HG02642 (cell line): ENCODE measurements at regions not wholly inside any gene's neighbourhood (a gene's known extent, or its start where the extent isn't known, plus 50 kb on each side); places are given as distances from the start of the nearest gene placed in this dataset.

Source experiments
- ATAC-seq: cut with Tn5 transposase; IDR thresholded peaks from one replicate; pipeline ENCODE4 v1.9.1; 2021; ENCODE audit warnings: mild to moderate bottlenecking; ENCODE audit not compliant: unreplicated experiment, poor library complexity

GRCh38 chr11:115558635-115559034, 54.4 kb upstream of the CADM1 start:
- no peak for ATAC-seq

DNA sequence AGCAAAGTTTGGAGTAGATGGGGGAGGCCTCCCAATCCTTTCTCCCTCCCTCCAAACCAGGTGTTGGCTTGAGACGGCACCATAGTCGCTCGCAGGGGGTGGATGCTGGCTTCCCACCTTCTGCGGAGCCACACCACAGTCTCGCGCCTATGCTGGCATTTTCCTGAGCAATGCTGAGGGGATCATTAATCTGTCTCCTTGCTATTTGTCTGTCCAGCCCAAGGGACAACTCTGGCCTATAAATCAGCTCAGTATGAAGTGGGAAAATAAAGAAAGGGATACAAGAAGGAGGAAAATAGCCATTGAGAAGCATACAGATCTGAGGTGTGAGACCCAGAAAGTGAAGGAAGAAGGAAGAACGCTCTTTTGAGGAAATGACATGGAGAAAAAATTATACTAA, 53.5 kb upstream of the CADM1 start:
- no peak for ATAC-seq

- ATAC-seq = no peak
Observed at GRCh38 chr11:115556984-115557383, 52.8 kb upstream of the CADM1 start.

DNA sequence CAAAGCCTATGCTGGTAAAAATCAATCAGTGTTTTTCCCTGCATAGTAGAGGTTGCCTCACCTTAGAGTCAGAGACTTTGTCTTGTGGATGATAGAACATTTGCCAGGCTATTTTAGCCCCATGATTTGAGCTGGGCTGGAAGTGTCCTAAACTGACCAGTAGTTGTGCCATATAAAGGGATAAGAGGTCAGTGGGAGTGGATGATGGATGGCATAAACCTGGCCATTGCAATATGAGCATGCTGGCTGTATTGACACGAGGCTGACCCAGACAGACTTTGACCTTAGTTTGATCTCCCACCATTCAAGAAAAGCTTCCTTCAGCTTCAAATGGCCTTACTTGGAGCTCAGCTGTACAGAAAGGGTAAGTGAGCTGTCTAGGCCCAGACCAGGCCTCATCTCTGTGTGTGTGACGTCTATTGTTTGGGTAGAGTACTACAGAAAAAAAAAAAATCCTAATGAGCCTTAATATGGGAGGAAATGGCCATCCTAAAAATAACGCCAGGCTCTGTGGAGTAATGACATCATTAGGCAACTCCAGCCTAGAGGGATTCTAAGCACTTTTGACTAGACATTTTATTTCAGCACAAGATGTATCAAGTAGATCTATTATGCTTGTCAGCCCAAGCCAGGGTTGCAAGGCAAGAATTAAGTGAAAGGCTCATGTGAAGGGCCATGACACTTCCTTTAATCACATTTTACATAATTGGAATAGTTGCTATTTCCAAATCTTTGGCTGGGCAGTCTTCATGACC, 51.3 kb upstream of the CADM1 start:
- no peak for ATAC-seq
